Activated CD4-positive, alpha-beta memory T cell treated with anti-CD3 and anti-CD28 coated beads for 36 hours (primary cell): ENCODE measurements at regions not wholly inside any gene's neighbourhood (a gene's known extent, or its start where the extent isn't known, plus 50 kb on each side); places are given as distances from the start of the nearest gene placed in this dataset.

Experiments used
- CTCF ChIA-PET: fragments of 350-600 bp; sonication (Branson Sonifier 250); formaldehyde crosslinking; loops from one replicate; lab custom pipeline; 2021; ENCODE audit warnings: antibody characterized with exemption, inconsistent platforms; lab: Charles Lee
- POLR2A ChIA-PET: fragments of 350-600 bp; sonication (Branson Sonifier 250); formaldehyde crosslinking; loops from one replicate; lab custom pipeline; 2021; ENCODE audit warnings: antibody characterized with exemption; lab: Charles Lee
- DNase-seq: peaks from one replicate; pipeline ENCODE4 v3.0.0-alpha.2; 2020
- H3K27ac Mint-ChIP-seq: one replicate; pipeline ENCODE4 v1.8.0; 2021; ENCODE audit warnings: mixed read lengths
- H3K27me3 Mint-ChIP-seq: one replicate; pipeline ENCODE4 v1.8.0; 2021; ENCODE audit warnings: mixed read lengths
- H3K36me3 Mint-ChIP-seq: one replicate; pipeline ENCODE4 v1.8.0; 2021; ENCODE audit warnings: mixed read lengths
- H3K4me1 Mint-ChIP-seq: one replicate; pipeline ENCODE4 v1.8.0; 2021; ENCODE audit warnings: low read depth, mixed read lengths
- H3K4me3 Mint-ChIP-seq: one replicate; pipeline ENCODE4 v1.8.0; 2021; ENCODE audit warnings: mild to moderate bottlenecking, mixed read lengths
- H3K9me3 Mint-ChIP-seq: one replicate; pipeline ENCODE4 v1.8.0; 2021; ENCODE audit warnings: mixed read lengths
- intact Hi-C: fragments of 100-400 bp; cut with micrococcal nuclease; formaldehyde crosslinking; loops from one replicate; pipeline ENCODE4 v1.15.1; 2023

DNA sequence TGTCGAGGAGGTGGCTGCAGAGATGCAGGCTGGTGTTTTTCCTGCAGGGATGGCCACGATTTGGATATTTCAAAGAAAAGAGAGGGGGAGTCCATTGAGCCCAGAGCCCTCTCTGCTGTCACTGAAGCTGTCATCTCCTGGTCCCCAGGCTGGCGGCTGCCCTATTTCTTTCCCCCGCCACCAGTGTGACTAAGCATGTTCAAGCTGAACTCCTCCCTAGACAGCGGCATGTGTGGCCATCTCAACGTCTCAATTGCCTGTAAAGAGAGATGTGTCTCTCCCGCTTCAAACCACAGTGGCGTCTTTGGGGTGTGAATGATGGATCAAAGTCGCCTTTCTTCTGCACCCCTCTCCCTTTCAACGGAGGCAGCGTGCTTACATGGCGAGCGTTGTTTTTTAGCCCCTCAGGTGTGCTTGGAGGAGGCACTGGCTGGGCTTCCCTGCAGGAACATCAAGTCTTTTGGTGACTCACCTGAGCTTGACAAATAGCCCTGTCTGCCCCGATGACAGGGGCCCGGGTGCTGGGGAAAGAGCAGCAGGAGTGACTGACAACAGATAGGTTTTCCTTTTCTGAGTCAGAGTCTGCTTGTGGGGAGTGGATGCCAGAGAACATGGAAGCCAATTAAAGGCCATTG, 346.4 kb upstream of the AJAP1 start:
- peaks cover 3% of the 10 kb centered on the region for H3K27me3 Mint-ChIP-seq
- DNase-seq = no peak
- H3K4me1 Mint-ChIP-seq = no peaks in the 10 kb centered on the region
- CTCF ChIA-PET = no interaction called here
- intact Hi-C loops = no loop called here
- H3K9me3 Mint-ChIP-seq = peaks cover 3% of the 10 kb centered on the region
- H3K36me3 Mint-ChIP-seq = no peaks in the 10 kb centered on the region
- H3K27ac Mint-ChIP-seq = no peak overlapping the region
- H3K4me3 Mint-ChIP-seq = no peak overlapping the region
- POLR2A ChIA-PET = no interaction called here

DNA sequence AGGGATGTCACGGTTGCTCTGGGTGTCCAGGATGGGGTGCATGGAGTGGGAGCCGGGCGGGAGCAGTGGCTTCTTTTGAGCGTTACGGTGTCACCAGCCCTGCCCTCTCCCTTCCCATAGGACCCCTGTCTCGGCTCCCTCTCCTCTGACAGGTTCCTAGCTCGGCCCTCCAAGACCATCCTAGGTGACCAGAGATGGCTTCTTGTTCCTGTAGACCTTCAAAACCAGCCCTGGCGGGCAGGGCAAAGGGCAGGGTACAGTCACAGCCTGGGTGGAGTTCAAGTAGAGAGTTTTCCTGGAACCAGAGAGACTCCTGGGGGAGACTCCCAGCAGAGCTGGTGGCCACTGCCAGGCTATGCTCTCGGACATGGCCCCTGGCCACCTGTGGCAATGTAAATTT, 345.6 kb upstream of the AJAP1 start:
- no peak overlapping the region for H3K27ac Mint-ChIP-seq
- H3K9me3 Mint-ChIP-seq = peaks cover 7% of the 10 kb centered on the region
- no peak for DNase-seq
- H3K4me1 Mint-ChIP-seq = no peaks in the 10 kb centered on the region
- CTCF ChIA-PET = no interaction called here
- intact Hi-C loops = no loop called here
- H3K36me3 Mint-ChIP-seq = no peaks in the 10 kb centered on the region
- peaks cover 3% of the 10 kb centered on the region for H3K27me3 Mint-ChIP-seq
- no peak overlapping the region for H3K4me3 Mint-ChIP-seq
- POLR2A ChIA-PET = no interaction called here

DNA sequence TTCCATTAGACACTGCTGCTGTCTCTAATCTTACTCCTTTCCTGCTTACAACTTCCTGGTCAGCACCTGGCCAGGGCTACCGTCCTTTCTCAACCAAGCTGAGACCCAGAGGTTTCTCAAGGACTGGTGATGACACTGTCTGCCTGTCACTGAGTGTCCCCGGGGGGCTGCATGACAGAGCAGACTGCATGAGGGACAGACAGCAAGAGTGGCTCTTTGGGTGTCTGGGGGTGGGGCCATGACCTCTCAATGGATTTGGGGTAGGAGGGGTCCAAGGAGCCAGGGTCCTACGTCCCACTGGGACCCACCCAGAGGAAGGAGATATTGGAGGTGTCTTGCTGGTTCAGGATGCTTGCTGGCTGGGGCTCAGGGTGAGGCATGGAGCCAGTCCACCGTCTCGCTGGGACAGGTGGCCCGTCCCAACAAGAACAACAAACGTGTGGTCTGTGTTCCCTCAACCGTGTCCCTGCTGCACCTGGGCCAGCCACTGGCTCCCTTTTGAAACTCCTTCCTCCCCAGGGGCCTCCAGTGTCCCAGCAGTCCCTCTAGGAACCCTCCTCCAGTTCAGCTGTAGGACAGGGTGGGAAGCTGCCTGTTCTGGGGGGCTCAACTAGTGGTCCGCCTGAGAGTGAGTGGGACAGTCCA, 344.6 kb upstream of the AJAP1 start:
- Mint-ChIP-seq H3K4me3 (no peak overlapping the region), H3K4me1 (no peaks in the 10 kb centered on the region), H3K9me3 (peaks cover 11% of the 10 kb centered on the region), H3K27ac (no peak overlapping the region), H3K36me3 (peaks cover under 1% of the 10 kb centered on the region), H3K27me3 (peaks cover 3% of the 10 kb centered on the region)
- intact Hi-C loops = no loop called here
- DNase-seq = no peak
- POLR2A ChIA-PET = no interaction called here
- CTCF ChIA-PET = no interaction called here

DNA sequence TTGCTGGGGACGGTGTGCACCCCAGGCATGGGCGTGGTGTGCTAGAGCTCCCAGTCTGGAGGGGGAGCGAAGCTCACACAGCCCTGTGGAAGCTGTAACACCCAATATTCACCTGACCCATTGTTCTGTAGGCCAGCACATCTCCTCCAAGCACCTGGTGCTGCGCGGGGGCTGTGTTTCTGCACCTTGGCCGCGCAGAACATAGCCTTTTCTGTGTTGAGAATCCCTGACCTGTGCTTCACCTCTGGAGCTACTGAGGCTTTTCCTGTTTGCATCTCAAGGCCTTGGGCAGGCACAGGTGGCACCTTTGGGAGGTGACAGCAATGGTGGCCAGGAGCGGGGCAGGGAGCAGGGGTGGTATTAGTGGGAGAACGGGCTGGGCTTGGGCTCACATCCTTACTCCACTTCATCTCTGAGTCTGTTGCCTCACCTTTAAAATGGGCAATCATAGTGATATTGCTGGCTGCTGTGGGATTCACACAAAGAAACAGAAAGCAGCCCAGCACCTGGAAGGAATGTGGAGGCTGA, 343.9 kb upstream of the AJAP1 start:
- no peak overlapping the region for H3K4me3 Mint-ChIP-seq
- no peak overlapping the region for H3K27ac Mint-ChIP-seq
- peaks cover 3% of the 10 kb centered on the region for H3K27me3 Mint-ChIP-seq
- ChIA-PET CTCF (no interaction called here), POLR2A (no interaction called here)
- no peak for DNase-seq
- intact Hi-C loops = no loop called here
- H3K36me3 Mint-ChIP-seq = peaks cover 2% of the 10 kb centered on the region
- peaks cover 16% of the 10 kb centered on the region for H3K9me3 Mint-ChIP-seq
- H3K4me1 Mint-ChIP-seq = no peaks in the 10 kb centered on the region

DNA sequence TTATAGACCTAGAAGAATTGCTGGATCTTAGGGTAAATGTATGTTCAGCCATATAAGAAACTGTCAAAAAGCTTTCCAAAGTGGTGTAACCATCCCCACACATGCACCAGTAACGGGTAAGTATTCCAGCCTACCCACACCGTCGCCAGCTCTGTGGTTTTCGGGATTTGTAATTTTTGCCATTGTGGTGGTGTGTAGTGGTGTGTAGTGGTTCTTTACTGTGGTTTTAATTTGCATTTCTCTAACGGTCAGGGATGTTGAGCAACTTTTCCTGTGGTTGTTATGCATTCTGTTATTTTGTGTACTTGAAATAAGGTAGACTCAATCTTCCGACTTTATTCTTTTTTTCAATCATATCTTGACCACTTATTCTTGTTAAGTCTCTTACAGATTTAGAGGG, 342.4 kb upstream of the AJAP1 start:
- CTCF ChIA-PET = no interaction called here
- peaks cover 6% of the 10 kb centered on the region for H3K27me3 Mint-ChIP-seq

DNA sequence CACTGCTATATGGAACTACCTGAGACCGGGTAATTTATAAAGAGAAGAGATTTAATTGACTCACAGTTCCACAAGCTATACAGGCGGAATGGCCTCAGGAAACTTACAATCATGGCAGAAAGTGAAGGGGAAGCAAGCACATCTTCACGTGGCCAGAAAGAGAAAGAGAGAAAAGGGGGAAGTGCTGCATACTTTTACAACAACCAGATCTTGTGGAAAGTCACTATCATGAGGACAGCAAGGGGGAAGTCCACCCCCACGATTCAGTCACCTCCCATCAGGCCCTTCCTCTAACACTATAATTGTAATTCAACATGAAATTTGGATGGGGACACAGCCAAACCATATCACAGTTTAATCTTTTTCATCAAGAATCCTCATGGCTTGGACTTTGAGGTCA, 339.2 kb upstream of the AJAP1 start:
- DNase-seq = no peak
- intact Hi-C loops = no loop called here
- peaks cover 16% of the 10 kb centered on the region for H3K9me3 Mint-ChIP-seq
- peaks cover 8% of the 10 kb centered on the region for H3K27me3 Mint-ChIP-seq
- ChIA-PET POLR2A (no interaction called here), CTCF (no interaction called here)
- H3K4me1 Mint-ChIP-seq = no peaks in the 10 kb centered on the region
- no peak overlapping the region for H3K4me3 Mint-ChIP-seq
- peaks cover 2% of the 10 kb centered on the region for H3K36me3 Mint-ChIP-seq
- no peak overlapping the region for H3K27ac Mint-ChIP-seq

More for the DNA sequence above, 342.4 kb upstream of the AJAP1 start:
- intact Hi-C loops = no loop called here
- DNase-seq = no peak
- H3K9me3 Mint-ChIP-seq = peaks cover 16% of the 10 kb centered on the region
- POLR2A ChIA-PET = no interaction called here
- H3K4me1 Mint-ChIP-seq = no peaks in the 10 kb centered on the region
- no peak overlapping the region for H3K4me3 Mint-ChIP-seq
- no peak overlapping the region for H3K27ac Mint-ChIP-seq
- H3K36me3 Mint-ChIP-seq = peaks cover 2% of the 10 kb centered on the region

DNA sequence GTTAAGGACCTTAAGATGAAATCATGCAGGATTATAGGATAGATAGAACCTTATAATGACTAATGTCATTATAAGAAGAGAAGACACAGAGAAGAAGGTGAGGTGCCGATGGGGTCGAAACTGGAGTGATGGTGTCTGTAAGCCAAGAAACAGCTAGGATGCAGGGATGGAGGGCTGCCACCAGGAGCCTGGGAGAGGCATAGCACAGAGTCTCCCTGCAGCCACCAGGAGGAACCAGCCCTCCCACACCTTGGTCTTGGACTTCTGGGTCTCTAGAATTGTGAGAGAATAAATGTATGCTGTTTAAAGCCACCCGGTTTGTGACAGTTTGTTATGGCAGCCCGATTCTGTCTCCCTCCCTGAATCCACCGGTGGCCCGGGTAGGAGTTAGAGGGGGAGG, 337.2 kb upstream of the AJAP1 start:
- CTCF ChIA-PET = no interaction called here
- DNase-seq = no peak
- Mint-ChIP-seq H3K27me3 (peaks cover 5% of the 10 kb centered on the region), H3K9me3 (peaks cover 21% of the 10 kb centered on the region), H3K27ac (no peak overlapping the region), H3K36me3 (peaks cover 2% of the 10 kb centered on the region), H3K4me1 (no peaks in the 10 kb centered on the region), H3K4me3 (no peak overlapping the region)
- POLR2A ChIA-PET = no interaction called here
- intact Hi-C loops = no loop called here

DNA sequence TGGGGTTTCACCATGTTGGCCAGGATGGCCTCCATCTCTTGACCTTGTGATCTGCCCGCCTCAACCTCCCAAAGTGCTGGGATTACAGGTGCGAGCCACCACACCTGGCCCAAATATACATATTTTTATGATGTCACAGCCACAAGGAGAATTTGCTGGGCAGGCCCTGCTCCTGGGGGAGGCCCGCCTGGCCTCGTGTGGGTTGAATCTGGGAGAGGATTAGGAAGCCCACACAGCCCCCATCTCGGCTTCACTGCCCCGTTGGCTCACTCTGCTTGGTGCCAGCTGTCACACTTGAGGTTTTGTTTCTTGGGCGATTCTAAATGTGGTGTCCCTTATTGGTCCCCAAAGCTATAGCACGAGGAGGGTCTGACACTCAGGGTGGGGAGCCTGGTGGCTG, 335.7 kb upstream of the AJAP1 start:
- Mint-ChIP-seq H3K36me3 (peaks cover 2% of the 10 kb centered on the region), H3K4me1 (no peaks in the 10 kb centered on the region), H3K27me3 (peaks cover 5% of the 10 kb centered on the region), H3K27ac (no peak overlapping the region), H3K4me3 (no peak overlapping the region), H3K9me3 (peaks cover 15% of the 10 kb centered on the region)
- intact Hi-C loops = no loop called here
- ChIA-PET CTCF (no interaction called here), POLR2A (no interaction called here)
- DNase-seq = no peak

DNA sequence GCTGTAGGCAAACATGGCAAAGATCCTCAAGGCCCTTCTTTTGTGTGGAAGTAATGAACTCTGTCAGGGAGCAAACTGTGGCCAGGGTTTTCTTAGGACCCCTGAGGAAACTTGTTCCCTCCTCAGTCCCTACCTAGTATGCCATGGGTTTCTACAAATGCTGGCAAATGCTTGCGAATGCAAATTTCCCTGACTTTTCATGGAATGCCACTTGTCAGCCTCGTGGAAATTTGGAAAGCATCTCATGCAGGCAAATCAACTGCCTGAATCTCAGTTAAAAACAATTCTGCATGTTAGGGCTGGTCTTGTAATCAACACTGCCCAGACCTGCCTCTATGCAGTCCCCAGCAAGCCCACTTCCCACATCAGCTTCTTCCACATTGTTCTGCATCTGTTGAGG, 334.9 kb upstream of the AJAP1 start:
- Mint-ChIP-seq H3K9me3 (peaks cover 13% of the 10 kb centered on the region), H3K4me3 (no peak overlapping the region), H3K27ac (no peak overlapping the region), H3K27me3 (peaks cover 5% of the 10 kb centered on the region), H3K4me1 (no peaks in the 10 kb centered on the region), H3K36me3 (peaks cover 2% of the 10 kb centered on the region)
- DNase-seq = no peak
- ChIA-PET CTCF (no interaction called here), POLR2A (no interaction called here)
- intact Hi-C loops = no loop called here

DNA sequence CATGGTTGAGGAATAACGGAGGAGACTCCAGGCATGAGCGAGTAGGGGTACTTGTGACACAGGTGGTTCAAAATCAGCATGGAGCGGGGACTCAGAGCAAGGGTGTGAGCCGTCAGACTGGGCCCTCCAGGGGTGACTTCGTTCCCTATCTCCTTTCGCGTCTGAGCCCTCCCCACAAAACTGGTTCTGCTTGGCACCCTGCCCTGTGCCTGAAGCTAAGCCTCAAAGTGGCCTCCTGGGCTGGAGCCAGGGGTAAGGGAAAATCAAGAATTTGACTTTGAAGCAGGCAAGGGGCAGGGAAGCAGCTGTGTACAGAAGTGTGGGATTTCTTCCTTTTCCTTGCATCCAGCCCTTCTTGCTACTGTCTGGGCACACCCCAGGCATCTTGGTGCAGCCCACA, 331.5 kb upstream of the AJAP1 start:
- DNase-seq = no peak
- H3K27ac Mint-ChIP-seq = no peak overlapping the region
- ChIA-PET POLR2A (no interaction called here), CTCF (no interaction called here)
- intact Hi-C loops = no loop called here
- H3K4me3 Mint-ChIP-seq = no peak overlapping the region
- H3K27me3 Mint-ChIP-seq = peaks cover 2% of the 10 kb centered on the region
- H3K4me1 Mint-ChIP-seq = no peaks in the 10 kb centered on the region
- peaks cover 5% of the 10 kb centered on the region for H3K9me3 Mint-ChIP-seq
- H3K36me3 Mint-ChIP-seq = no peaks in the 10 kb centered on the region

DNA sequence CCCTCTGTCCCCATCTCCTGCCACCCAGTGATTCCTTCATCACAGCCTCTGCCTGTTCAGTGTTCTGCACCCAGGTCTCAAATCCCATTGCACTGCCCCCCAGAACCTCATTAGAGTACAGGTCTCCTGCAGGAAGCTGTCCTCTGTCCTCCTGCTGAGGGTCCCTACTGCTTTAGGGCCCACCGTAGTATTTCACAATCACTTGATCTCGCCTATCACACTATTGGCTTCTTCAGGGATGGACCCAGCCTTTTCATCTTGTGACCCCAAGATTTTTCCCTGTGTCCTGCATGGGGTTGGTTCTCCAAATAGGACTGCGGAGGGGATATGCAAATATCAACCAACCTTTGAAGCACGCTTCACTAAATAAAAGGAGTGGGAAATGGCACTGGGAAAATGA, 331.1 kb upstream of the AJAP1 start:
- no peaks in the 10 kb centered on the region for H3K4me1 Mint-ChIP-seq
- peaks cover 5% of the 10 kb centered on the region for H3K9me3 Mint-ChIP-seq
- POLR2A ChIA-PET = no interaction called here

DNA sequence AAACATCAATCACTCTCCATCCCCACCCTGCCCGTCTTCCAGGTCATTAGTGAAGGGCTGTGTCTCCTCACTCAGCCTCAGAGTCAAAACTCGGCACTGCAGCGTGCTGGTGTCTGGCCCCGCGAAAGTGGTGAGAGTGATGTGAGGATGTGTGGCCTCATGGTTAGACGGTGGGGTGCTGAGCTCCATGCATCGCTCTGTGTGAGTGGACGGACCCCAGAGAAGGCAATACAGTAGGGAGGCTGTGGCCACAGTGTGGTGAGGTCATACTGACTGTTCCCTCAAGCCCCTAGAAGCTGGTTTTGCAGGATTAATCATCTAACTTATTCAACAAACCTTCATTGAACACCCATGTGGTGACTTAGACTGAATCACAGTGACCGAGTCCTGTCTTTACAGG, 329.9 kb upstream of the AJAP1 start:
- H3K36me3 Mint-ChIP-seq = no peaks in the 10 kb centered on the region
- no peaks in the 10 kb centered on the region for H3K27me3 Mint-ChIP-seq
- no peak for DNase-seq
- no peak overlapping the region for H3K27ac Mint-ChIP-seq
- CTCF ChIA-PET = no interaction called here
- no peaks in the 10 kb centered on the region for H3K4me1 Mint-ChIP-seq
- no peak overlapping the region for H3K4me3 Mint-ChIP-seq
- POLR2A ChIA-PET = no interaction called here
- intact Hi-C loops = no loop called here
- H3K9me3 Mint-ChIP-seq = peaks cover 5% of the 10 kb centered on the region

More for the DNA sequence above, 331.1 kb upstream of the AJAP1 start:
- Mint-ChIP-seq H3K4me3 (no peak overlapping the region), H3K27ac (no peak overlapping the region), H3K36me3 (no peaks in the 10 kb centered on the region), H3K27me3 (peaks cover 2% of the 10 kb centered on the region)
- DNase-seq = no peak
- intact Hi-C loops = no loop called here
- CTCF ChIA-PET = no interaction called here

DNA sequence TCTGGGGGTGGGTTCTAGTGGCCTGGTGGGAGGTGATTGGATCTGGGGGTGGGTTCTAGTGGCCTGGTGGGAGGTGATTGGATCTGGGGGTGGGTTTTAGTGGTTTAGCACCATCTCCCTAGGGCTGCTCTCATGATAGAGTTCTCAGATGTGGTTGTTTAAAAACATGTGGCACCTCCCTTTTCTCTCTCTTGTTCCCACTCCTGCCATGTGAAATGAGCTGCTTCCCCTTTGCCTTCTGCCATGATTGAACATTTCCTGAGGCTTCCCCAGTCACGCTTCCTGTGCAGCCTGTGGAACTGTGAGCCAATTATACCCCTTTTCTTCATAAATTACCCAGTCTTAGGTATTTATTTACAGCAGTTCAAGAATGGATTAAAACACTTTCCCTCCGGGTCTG, 327.3 kb upstream of the AJAP1 start:
- Mint-ChIP-seq H3K27me3 (no peaks in the 10 kb centered on the region), H3K27ac (no peak overlapping the region), H3K4me3 (no peak overlapping the region), H3K4me1 (no peaks in the 10 kb centered on the region), H3K9me3 (no peaks in the 10 kb centered on the region), H3K36me3 (no peaks in the 10 kb centered on the region)
- intact Hi-C loops = no loop called here
- CTCF ChIA-PET = no interaction called here
- no peak for DNase-seq
- POLR2A ChIA-PET = no interaction called here
